22Rv1 (cell line): ENCODE measurements at regions not wholly inside any gene's neighbourhood (a gene's known extent, or its start where the extent isn't known, plus 50 kb on each side); places are given as distances from the start of the nearest gene placed in this dataset.

Source experiments
- H3K27ac ChIP-seq: fragments of 450-650 bp; 2 replicates; pipeline ENCODE4 v1.5.1; 2017
- ZFX ChIP-seq: fragments of 450-650 bp; IDR thresholded peaks from 2 replicates; pipeline ENCODE4 v1.6.1; 2017; ENCODE audit warnings: antibody characterized with exemption, borderline replicate concordance
- TF ChIP-seq, protein P1 (sequence below): fragments of 450-650 bp; IDR thresholded peaks from 2 replicates; pipeline ENCODE4 v1.5.1; 2017; ENCODE audit warnings: mild to moderate bottlenecking

- H3K27ac ChIP-seq, result no peak overlapping the region
- TF ChIP-seq, protein P1, sequence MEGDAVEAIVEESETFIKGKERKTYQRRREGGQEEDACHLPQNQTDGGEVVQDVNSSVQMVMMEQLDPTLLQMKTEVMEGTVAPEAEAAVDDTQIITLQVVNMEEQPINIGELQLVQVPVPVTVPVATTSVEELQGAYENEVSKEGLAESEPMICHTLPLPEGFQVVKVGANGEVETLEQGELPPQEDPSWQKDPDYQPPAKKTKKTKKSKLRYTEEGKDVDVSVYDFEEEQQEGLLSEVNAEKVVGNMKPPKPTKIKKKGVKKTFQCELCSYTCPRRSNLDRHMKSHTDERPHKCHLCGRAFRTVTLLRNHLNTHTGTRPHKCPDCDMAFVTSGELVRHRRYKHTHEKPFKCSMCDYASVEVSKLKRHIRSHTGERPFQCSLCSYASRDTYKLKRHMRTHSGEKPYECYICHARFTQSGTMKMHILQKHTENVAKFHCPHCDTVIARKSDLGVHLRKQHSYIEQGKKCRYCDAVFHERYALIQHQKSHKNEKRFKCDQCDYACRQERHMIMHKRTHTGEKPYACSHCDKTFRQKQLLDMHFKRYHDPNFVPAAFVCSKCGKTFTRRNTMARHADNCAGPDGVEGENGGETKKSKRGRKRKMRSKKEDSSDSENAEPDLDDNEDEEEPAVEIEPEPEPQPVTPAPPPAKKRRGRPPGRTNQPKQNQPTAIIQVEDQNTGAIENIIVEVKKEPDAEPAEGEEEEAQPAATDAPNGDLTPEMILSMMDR, result no peak
- no peak for TF ChIP-seq ZFX
These were observed 99.8 kb upstream of the MLN start for GRCh38 chr6:33903579-33903978.

DNA sequence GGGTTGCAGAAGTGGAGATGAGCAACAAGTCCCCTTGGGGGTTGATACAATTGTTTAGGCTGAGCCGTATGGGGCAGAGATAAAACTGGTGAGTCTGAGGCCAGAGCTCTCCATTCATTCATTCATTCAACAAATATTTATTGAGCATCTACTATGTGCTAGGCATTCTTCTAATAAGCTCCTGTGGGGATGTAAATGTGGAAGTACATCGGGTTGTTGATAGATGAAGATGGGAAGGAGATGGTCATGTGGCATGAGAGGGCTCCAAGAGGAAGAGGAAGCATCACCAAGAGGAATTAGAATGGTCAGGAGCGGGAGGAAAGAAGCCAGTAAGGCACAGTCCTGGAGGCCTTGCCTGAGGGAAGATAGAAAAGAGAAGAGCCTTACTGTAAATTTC is 98.7 kb upstream of the MLN start:
- H3K27ac ChIP-seq, result no peak overlapping the region
- TF ChIP-seq ZFX, result no peak
- TF ChIP-seq, protein P1, result no peak

DNA sequence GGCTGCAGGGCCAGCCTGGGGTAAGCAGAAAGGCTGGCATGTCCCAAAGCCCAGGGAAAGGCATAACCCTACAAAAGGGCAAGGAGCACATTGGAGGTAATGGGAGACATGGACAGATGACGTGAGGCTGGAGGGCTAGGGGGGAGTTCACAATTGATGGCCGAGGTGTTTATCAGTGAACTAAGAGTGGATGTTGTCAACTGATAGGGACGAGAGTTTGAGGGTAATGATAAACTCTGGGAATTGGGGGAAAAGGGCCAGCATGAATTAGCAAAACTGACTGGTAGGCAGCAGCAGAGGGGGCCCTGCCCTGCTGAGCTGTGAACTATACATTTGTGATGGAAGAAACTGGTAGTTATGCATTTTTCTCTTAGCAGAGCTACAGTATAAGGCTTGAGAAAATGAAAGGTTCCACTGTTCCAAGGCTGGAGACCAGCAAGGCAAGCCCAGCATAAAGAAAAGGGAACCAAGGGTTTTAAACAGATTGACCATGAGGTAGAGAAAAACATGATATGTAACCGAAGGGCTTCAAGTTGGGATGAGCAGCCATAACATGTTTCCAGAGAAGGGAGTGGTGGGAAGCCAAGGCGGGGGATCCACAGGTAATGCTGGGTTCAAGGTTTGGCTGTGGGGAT is 98.1 kb upstream of the MLN start:
- H3K27ac ChIP-seq, result no peak overlapping the region

GRCh38 chr6:33898771-33899170 is 95.0 kb upstream of the MLN start:
- H3K27ac ChIP-seq, result no peak overlapping the region
- TF ChIP-seq, protein P1, result no peak
- TF ChIP-seq ZFX, result no peak

More for the DNA sequence above, 98.1 kb upstream of the MLN start:
- no peak for TF ChIP-seq ZFX
- TF ChIP-seq, protein P1, result no peak

DNA sequence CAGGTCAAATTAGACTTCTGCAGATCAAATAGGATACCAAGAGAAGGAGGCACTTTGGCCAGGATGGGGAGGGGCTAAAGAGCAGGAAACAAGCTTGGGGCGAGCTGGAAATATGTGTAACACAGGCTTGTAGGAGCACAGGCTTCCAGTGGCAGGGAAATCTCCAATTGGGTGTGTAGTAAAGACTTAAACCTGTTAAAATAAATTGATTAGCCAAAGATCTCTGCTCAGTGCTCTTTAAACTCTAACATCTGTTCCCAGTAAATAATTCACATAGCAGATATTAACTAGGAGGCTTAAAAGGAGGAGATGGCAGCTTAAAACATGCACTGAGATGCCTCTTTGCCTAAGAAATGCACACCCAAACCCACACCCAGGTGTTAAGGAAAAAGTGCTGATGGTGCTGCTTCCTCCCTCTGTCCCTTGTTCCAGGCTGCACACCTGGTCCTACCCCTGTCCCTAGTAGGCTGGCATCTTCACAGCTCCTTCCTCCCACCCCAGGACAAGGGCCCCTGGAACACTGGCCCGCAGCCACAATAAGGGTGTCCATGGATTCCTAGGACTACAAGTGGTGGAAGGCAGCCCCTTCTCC is 93.5 kb upstream of the MLN start:
- H3K27ac ChIP-seq, result no peak overlapping the region

GRCh38 chr6:33896391-33897188 is 92.8 kb upstream of the MLN start:
- no peak overlapping the region for H3K27ac ChIP-seq
- TF ChIP-seq ZFX, result no peak
- TF ChIP-seq, protein P1, result no peak

More for the DNA sequence above, 93.5 kb upstream of the MLN start:
- TF ChIP-seq ZFX, result no peak
- TF ChIP-seq, protein P1, result no peak

GRCh38 chr6:33895988-33896387 is 92.2 kb upstream of the MLN start:
- no peak overlapping the region for H3K27ac ChIP-seq
- TF ChIP-seq, protein P1, result no peak
- no peak for TF ChIP-seq ZFX
